Endothelial cell (in vitro differentiated cells): ENCODE measurements at regions not wholly inside any gene's neighbourhood (a gene's known extent, or its start where the extent isn't known, plus 50 kb on each side); places are given as distances from the start of the nearest gene placed in this dataset.

ENCODE experiments used
- DNase-seq: peaks from one replicate; pipeline ENCODE4 v3.0.0; 2021; ENCODE audit warnings: low spot score
- H3K27ac Mint-ChIP-seq: one replicate; pipeline ENCODE4 v1.8.0; 2021; ENCODE audit warnings: mixed read lengths, inconsistent platforms; ENCODE audit not compliant: unreplicated experiment
- H3K27me3 Mint-ChIP-seq: one replicate; pipeline ENCODE4 v1.8.0; 2021; ENCODE audit warnings: mild to moderate bottlenecking, moderate library complexity, mixed read lengths, inconsistent platforms; ENCODE audit not compliant: unreplicated experiment
- H3K36me3 Mint-ChIP-seq: one replicate; pipeline ENCODE4 v1.8.0; 2021; ENCODE audit warnings: mild to moderate bottlenecking, low read depth, mixed read lengths, inconsistent platforms; ENCODE audit not compliant: unreplicated experiment
- H3K4me1 Mint-ChIP-seq: one replicate; pipeline ENCODE4 v1.8.0; 2021; ENCODE audit warnings: mild to moderate bottlenecking, mixed read lengths, inconsistent platforms; ENCODE audit not compliant: unreplicated experiment
- H3K4me3 Mint-ChIP-seq: one replicate; pipeline ENCODE4 v1.8.0; 2021; ENCODE audit warnings: mild to moderate bottlenecking, mixed read lengths, inconsistent platforms; ENCODE audit not compliant: unreplicated experiment
- H3K9me3 Mint-ChIP-seq: one replicate; pipeline ENCODE4 v1.8.0; 2021; ENCODE audit warnings: mixed read lengths, inconsistent platforms; ENCODE audit not compliant: unreplicated experiment
- TF ChIP-seq, protein P1 (sequence below): fragments of 200-600 bp; sonication (generic); IDR thresholded peaks from one replicate; pipeline ENCODE4 v1.5.0; 2021; ENCODE audit warnings: antibody characterized with exemption; ENCODE audit not compliant: unreplicated experiment

DNA sequence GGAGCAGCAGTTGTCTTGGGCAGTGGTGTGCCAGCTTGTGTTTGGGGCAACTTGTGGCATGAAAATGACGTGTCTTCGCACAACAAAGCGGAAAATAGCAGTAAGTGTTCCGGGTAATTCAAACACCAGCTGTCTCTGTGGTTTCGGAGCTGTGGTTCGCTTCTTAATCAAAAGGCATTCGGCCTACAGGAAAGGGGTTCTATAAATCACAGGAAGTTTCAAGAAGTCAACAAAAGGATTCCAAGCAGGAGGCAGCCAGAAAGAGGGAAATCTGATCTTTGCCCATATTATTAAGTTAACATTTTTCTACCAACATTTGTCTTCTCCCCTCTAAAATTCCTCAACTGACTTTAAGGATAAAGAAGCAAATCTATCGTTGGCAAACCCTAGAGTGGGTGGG lies 353.4 kb downstream of the FGFR2 start:
- TF ChIP-seq, protein P1, sequence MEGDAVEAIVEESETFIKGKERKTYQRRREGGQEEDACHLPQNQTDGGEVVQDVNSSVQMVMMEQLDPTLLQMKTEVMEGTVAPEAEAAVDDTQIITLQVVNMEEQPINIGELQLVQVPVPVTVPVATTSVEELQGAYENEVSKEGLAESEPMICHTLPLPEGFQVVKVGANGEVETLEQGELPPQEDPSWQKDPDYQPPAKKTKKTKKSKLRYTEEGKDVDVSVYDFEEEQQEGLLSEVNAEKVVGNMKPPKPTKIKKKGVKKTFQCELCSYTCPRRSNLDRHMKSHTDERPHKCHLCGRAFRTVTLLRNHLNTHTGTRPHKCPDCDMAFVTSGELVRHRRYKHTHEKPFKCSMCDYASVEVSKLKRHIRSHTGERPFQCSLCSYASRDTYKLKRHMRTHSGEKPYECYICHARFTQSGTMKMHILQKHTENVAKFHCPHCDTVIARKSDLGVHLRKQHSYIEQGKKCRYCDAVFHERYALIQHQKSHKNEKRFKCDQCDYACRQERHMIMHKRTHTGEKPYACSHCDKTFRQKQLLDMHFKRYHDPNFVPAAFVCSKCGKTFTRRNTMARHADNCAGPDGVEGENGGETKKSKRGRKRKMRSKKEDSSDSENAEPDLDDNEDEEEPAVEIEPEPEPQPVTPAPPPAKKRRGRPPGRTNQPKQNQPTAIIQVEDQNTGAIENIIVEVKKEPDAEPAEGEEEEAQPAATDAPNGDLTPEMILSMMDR: no peak
- Mint-ChIP-seq H3K36me3 (peaks cover 9% of the 10 kb centered on the region), H3K4me3 (peak overlapping the region; percentile 58), H3K27ac (peak overlapping the region; percentile 88), H3K27me3 (no peaks in the 10 kb centered on the region), H3K9me3 (no peaks in the 10 kb centered on the region), H3K4me1 (peaks cover 17% of the 10 kb centered on the region)
- no peak for DNase-seq

DNA sequence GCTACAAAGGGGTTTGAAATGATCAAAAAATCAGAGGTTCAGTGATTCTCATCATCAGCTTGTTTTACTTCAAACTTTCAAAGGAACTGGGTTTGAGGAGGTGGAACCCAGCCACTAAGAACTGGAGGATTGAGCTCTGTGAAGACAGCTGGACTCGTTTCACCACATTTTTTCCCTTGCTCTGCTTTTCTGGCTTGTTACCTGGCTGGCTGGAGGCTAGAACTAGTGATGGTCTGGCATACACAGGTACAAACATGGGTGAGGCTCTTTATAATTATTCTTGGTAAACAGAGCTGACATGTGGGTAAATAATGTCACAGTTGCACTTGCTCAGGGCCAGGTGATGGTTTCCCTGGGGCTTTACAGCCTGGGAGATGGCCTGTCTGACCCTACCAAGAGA lies 352.5 kb downstream of the FGFR2 start:
- H3K4me1 Mint-ChIP-seq: peaks cover 17% of the 10 kb centered on the region
- TF ChIP-seq, protein P1: no peak
- no peaks in the 10 kb centered on the region for H3K27me3 Mint-ChIP-seq
- H3K27ac Mint-ChIP-seq: no peak overlapping the region
- H3K9me3 Mint-ChIP-seq: no peaks in the 10 kb centered on the region
- no peak for DNase-seq
- H3K36me3 Mint-ChIP-seq: peaks cover 4% of the 10 kb centered on the region
- no peak overlapping the region for H3K4me3 Mint-ChIP-seq

- Mint-ChIP-seq H3K4me3 (no peak overlapping the region), H3K27me3 (no peaks in the 10 kb centered on the region), H3K4me1 (peaks cover 17% of the 10 kb centered on the region), H3K9me3 (no peaks in the 10 kb centered on the region), H3K36me3 (peaks cover 4% of the 10 kb centered on the region), H3K27ac (no peak overlapping the region)
- TF ChIP-seq, protein P1: no peak
- no peak for DNase-seq
Measured at GRCh38 chr10:121248266-121248665, 350.0 kb downstream of the FGFR2 start.

DNA sequence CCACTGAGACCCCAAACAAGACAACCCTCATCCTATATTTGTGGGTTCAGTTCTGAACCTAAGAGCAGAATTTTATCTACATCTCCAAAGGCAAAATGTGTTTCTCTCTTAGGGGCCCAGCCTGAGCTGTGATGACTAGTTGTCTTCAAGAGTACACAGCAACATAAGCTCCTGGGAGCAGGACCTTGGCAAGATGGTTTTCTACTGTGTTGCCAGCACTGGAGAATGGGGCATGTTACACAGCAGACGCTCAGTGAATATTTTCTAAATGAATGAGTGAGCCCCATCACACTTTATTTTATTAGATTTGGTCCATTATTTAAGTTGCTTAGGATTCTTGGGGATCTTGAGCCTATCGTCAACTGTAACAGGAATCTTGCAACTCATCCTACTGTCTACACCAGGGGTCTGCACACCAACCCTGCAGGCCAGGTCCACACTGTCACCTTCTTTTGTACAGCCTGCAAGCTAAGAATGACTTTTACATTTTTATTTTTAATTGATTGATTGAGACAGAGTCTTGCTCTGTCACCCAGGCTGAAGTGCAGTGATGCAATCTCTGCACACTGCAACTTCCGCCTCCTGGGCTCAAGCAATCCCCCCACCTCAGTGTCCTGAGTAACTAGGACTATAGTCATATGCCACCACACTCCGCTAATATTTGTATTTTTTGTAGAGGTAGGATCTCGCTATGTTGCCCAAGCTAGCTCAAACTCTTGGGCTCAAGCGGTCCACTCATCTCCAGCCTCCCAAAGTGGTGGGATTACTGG lies 347.1 kb downstream of the FGFR2 start:
- H3K27me3 Mint-ChIP-seq: no peaks in the 10 kb centered on the region
- TF ChIP-seq, protein P1: no peak
- no peak for DNase-seq
- H3K4me3 Mint-ChIP-seq: no peak overlapping the region
- no peaks in the 10 kb centered on the region for H3K4me1 Mint-ChIP-seq
- no peaks in the 10 kb centered on the region for H3K9me3 Mint-ChIP-seq
- no peak overlapping the region for H3K27ac Mint-ChIP-seq
- no peaks in the 10 kb centered on the region for H3K36me3 Mint-ChIP-seq

GRCh38 chr10:121252756-121253155 lies 345.5 kb downstream of the FGFR2 start:
- H3K27me3 Mint-ChIP-seq: no peaks in the 10 kb centered on the region
- H3K9me3 Mint-ChIP-seq: no peaks in the 10 kb centered on the region
- TF ChIP-seq, protein P1: no peak
- no peak for DNase-seq
- H3K4me1 Mint-ChIP-seq: no peaks in the 10 kb centered on the region
- H3K36me3 Mint-ChIP-seq: no peaks in the 10 kb centered on the region
- no peak overlapping the region for H3K27ac Mint-ChIP-seq
- no peak overlapping the region for H3K4me3 Mint-ChIP-seq
